Stimulated activated effector memory CD8-positive, alpha-beta T cell treated with anti-CD3 and anti-CD28 coated beads, Interleukin-12 subunit alpha, Interleukin-12 subunit beta, amount 100 ng/mL, for 72 hours (primary cell): ENCODE measurements at regions not wholly inside any gene's neighbourhood (a gene's known extent, or its start where the extent isn't known, plus 50 kb on each side); places are given as distances from the start of the nearest gene placed in this dataset.

Source experiments
- ATAC-seq: fragments of 150-1000 bp; cut with Tn5 transposase; 2 replicates; pipeline ENCODE4 v1.10.0; 2021
- DNase-seq, 2 donors: peaks; one replicate each; pipeline ENCODE4 v3.0.0; 2021 to 2022; ENCODE audit warnings: low spot score in 2 of 2
- H3K27ac Mint-ChIP-seq: one replicate; pipeline ENCODE4 v1.8.0; 2022; ENCODE audit warnings: mild to moderate bottlenecking, mixed read lengths
- H3K36me3 Mint-ChIP-seq: one replicate; pipeline ENCODE4 v1.8.0; 2022; ENCODE audit warnings: mild to moderate bottlenecking, mixed read lengths
- H3K4me1 Mint-ChIP-seq: one replicate; pipeline ENCODE4 v1.8.0; 2022; ENCODE audit warnings: mixed read lengths
- H3K4me3 Mint-ChIP-seq: one replicate; pipeline ENCODE4 v1.8.0; 2022; ENCODE audit warnings: mild to moderate bottlenecking, mixed read lengths
- H3K9me3 Mint-ChIP-seq: one replicate; pipeline ENCODE4 v1.8.0; 2022; ENCODE audit warnings: mixed read lengths

DNA sequence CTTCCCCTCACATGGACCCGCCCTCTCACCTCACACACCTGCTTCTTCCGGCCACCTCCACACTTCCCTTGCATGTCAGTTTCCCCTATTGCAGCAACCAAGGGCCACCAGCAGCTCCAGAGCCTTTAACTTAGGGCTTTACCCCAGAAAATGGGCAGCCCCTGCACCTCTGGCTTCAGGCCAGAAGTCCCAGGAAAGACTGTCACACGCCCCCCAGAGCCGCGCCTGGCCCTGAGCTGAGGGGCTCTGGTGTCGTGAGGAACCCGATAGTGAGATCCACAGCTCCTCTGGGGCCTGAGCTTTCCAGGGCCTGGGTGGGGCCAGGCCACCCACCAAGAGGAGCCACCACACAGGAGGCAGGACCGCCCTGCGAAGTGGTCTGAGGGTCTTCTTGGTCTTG, 182.4 kb downstream of the DLL1 start:
- Mint-ChIP-seq H3K4me1 (no peaks in the 10 kb centered on the region), H3K27ac (no peak overlapping the region), H3K4me3 (no peak overlapping the region), H3K9me3 (no peaks in the 10 kb centered on the region), H3K36me3 (no peaks in the 10 kb centered on the region)
- no peak for DNase-seq
- ATAC-seq: no peak

DNA sequence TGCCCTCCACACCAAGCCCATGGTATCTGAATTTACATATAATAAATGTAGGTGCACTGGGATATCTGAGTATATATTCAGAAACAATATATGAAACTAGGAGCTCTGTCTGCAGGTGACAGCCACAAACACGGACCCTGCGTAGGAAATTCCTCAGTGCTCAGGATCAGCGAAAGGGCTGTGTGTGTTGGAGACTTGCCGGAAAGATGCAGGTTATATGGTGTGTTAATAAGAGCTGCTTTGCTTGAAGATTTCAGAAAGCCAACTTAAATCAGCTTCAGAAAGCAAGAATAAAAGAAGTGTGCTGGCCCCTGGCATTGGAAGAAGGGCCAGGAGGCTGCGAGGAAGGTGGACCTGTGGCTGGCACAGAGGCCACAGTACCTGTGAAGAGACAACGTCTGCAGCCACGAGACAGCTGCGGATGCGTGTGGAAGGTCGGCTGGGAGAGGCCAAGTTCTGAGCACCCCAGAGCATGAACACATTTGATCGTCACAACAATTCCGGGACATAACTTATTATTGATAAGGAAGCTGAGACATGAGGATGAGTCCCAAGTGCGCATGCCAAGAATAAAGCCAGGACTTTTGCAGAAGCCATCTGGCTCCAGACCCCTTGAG, 183.2 kb downstream of the DLL1 start:
- Mint-ChIP-seq H3K4me1 (no peaks in the 10 kb centered on the region), H3K4me3 (no peak overlapping the region), H3K36me3 (no peaks in the 10 kb centered on the region), H3K9me3 (no peaks in the 10 kb centered on the region), H3K27ac (no peak overlapping the region)
- DNase-seq (peak in 1 of 2 donors; percentile 25), ATAC-seq (no peak)

DNA sequence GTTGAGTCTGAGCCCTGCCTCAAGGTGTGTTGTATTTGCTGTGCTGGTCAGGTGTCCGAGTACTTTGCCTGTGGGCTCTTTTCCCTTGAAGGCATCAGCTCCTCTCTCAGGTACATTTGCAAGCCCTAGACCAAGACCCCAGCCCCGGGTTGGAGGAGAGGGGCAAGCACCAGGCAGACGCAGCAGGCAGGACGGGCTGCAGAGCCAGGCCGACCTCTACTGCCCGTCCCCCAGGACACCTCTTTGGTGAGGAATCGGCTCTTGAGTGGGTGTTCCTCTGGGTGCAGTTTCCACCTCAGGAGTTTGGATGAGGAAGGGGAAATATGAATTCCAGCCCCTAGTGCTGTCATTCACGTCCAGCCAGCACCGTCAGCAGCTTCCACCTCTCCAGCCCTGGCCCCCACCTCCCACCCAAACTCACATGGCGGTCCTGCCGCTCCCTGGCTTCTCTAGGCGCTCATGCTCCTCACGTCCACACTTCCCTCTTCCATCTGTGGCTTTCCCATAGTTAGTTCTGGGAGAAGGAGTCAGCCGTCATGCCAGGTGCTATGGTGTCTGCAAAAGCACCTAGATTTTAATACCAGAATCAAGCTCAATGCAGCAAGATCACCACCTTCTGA, 183.9 kb downstream of the DLL1 start:
- H3K4me3 Mint-ChIP-seq: no peak overlapping the region
- no peaks in the 10 kb centered on the region for H3K9me3 Mint-ChIP-seq
- no peaks in the 10 kb centered on the region for H3K36me3 Mint-ChIP-seq
- H3K27ac Mint-ChIP-seq: no peak overlapping the region
- no peak for ATAC-seq
- peak in 1 of 2 donors; percentile 23 for DNase-seq
- H3K4me1 Mint-ChIP-seq: no peaks in the 10 kb centered on the region

DNA sequence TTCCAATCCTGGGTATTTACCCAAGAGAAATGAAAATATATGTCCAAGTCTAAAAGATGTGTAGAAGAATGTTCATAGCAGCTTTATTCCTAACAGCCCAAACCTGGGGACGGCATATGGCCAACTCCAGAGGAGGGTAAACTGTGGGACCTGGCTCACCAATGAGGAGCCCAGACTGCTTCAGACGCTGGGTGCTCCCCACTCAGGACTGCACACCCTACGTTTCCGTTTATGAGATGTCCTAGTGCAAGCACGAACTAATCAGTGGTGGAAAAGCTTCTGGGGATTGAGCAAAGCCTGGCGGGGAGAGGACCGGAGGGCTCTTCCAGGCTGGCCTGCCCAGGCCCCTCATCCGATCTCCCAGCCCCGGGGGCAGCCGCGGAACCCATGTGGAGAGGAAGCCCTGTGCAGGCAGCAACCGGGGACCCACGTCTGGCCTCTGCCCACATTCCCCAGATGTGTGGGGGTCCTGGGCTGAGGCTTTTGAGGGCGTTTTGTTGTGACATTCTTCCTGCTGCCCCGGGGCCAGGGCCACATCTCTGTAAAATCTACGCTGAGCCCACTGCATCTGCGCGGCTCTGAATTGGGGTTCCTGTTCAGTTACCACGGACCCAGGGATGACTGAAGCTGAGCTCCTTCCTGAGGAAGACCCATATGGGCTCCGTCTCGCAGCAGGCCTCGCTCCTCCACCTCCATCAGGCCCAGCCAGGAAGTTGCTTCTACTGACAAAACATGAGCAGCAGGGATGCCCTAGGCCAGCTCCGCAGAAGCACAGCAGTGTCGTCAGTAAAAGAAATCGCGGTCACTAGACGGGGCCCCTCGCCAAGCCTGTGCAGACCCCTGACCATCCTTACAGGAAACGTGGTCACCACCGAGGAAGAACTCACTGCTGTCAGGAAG, 188.0 kb downstream of the DLL1 start:
- H3K27ac Mint-ChIP-seq: peak overlapping the region; percentile 14
- ATAC-seq: no peak

DNA sequence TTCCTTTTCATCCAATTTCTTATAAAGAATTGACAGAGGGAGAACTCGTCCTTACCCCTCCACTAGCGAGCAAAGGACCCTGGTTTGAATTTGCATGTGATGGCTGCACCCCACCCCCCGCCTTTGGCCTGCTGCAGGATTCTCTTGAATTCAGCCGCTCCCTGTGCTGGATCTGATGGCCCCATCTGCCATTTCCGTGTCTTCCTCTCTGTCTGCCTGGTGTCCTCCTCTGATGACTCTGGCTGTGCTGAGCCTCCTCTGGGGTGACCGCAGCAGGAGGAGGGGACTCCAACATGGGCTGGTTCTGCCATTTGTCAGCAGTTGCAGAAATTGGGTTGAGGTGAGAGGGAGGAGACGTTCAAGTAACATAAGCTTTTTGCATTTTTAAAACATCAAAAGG, 188.8 kb downstream of the DLL1 start:
- Mint-ChIP-seq H3K27ac (no peak overlapping the region), H3K9me3 (no peaks in the 10 kb centered on the region), H3K4me1 (no peaks in the 10 kb centered on the region), H3K36me3 (no peaks in the 10 kb centered on the region), H3K4me3 (no peak overlapping the region)
- ATAC-seq (no peak), DNase-seq (peak in 1 of 2 donors; percentile 41)

More for the DNA sequence above, 188.0 kb downstream of the DLL1 start:
- DNase-seq: peak in 1 of 2 donors; percentile 53
- Mint-ChIP-seq H3K36me3 (no peaks in the 10 kb centered on the region), H3K4me3 (no peak overlapping the region), H3K9me3 (no peaks in the 10 kb centered on the region), H3K4me1 (no peaks in the 10 kb centered on the region)

DNA sequence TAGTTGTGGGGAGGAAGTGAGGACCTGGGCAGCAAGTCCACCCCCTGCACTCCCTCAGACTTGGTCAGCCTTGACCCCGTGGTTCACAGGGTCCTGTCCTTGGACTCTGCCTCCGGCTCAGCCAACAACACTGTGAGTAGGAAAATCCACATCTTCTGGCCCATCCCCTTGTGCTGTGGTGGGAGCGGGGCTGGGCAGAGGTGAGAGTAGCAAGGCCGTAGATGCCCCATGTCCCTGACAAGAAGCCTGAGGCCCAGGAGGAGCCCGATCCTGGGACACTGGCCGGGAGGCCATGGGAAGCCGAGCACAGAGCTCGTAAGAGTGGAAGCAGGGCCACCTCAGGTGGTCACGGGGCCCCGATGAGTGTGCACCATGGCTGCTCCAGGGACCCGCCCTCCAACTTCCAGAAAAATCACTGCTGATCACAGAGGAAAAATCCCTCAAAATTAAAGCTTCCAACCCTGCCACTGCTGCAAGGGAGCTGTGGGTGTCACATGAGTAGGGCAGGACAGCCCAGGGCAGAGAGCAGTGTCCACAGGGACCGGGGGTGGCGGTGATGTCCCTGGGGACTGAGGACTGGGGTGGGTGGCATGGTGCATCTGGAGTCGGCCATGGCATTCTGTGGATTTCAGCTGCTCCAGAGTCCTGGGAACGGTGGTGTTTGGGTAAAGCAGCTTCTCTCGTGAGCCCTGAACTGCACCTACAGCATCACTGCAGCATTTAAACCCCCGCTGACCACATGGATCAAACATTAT, 189.4 kb downstream of the DLL1 start:
- Mint-ChIP-seq H3K36me3 (no peaks in the 10 kb centered on the region), H3K9me3 (no peaks in the 10 kb centered on the region), H3K4me3 (no peak overlapping the region), H3K4me1 (no peaks in the 10 kb centered on the region), H3K27ac (no peak overlapping the region)
- ATAC-seq (no peak), DNase-seq (peak in 1 of 2 donors; percentile 42)

DNA sequence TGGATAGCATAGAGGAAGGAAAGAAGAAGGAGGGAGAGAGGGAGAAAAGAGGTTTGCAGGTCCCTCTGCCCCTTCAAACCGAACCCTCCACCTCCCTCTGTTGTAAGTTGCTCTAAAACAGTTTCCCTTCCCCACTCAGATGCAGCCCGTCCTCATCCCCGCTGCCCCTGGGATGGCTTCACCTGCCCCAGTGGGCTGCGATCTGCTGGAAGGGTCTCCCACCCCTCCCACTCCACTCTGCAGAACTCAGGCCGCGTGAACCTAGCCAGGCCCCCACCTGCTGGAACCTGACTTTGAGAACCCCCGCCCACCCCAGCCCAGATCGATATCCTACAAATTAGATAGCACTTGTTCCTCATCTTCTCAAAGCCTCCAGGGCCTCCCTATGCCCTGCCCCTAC, 190.8 kb downstream of the DLL1 start:
- H3K4me1 Mint-ChIP-seq: no peaks in the 10 kb centered on the region
- DNase-seq (peak in 1 of 2 donors; percentile 40), ATAC-seq (no peak)
- no peaks in the 10 kb centered on the region for H3K9me3 Mint-ChIP-seq
- H3K4me3 Mint-ChIP-seq: no peak overlapping the region
- no peaks in the 10 kb centered on the region for H3K36me3 Mint-ChIP-seq
- H3K27ac Mint-ChIP-seq: no peak overlapping the region

DNA sequence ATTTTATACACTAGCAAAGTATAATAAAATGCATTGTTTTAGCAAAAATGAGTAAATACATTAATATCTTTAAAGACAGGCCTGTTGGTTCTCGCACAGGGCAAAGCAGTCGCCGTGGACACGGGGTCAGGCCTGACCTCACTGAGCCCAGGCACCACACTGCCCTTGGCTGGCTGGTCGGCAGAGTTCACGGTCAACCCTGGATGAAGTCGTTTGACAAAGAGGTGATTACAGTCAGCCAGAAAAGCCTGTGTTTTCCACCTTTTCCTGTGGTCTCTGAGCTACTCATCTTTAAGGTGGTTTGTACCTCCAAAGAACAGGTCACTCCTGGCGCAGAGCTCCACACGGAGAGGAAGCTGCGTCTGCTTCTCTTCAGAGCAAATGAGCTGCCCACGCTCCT, 191.5 kb downstream of the DLL1 start:
- DNase-seq (peak in 1 of 2 donors; percentile 22), ATAC-seq (no peak)
- no peaks in the 10 kb centered on the region for H3K9me3 Mint-ChIP-seq
- H3K4me3 Mint-ChIP-seq: no peak overlapping the region
- no peaks in the 10 kb centered on the region for H3K36me3 Mint-ChIP-seq
- no peaks in the 10 kb centered on the region for H3K4me1 Mint-ChIP-seq
- no peak overlapping the region for H3K27ac Mint-ChIP-seq

DNA sequence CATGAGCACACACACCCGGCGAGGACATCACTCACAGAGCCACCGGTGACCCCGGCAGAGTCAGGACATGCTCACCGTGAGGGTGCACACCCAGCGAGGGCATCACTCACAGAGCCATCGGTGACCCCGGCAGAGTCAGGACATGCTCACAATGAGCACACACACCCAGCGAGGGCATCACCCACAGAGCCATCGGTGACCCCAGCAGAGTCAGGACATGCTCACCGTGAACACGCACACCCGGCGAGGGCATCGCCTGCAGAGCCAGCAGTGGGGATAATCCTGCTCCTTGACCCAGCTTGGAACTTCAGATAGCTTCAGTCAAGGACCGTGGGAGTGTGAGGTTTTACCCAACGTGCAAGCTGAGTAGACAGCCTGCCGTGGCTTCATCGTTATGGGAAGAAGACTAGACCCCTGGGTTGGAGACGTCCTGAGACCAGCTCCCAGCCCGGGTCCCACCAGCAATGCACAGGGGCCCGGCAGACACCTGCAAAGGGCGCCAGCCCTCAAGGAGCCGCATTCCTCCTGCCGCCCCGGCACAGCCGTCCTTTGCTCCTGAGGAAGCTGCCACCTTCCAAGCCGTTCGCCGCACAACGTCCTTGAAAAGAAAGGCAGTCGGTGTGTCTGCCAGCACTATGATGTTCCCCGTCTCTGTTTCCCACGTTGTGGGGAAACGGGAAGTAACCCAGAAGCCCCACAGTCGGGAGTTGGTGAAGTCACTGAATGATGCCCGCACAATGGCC, 192.3 kb downstream of the DLL1 start:
- Mint-ChIP-seq H3K27ac (no peak overlapping the region), H3K36me3 (no peaks in the 10 kb centered on the region), H3K9me3 (no peaks in the 10 kb centered on the region), H3K4me1 (no peaks in the 10 kb centered on the region), H3K4me3 (no peak overlapping the region)
- ATAC-seq (no peak), DNase-seq (peak in 1 of 2 donors; percentile 44)

DNA sequence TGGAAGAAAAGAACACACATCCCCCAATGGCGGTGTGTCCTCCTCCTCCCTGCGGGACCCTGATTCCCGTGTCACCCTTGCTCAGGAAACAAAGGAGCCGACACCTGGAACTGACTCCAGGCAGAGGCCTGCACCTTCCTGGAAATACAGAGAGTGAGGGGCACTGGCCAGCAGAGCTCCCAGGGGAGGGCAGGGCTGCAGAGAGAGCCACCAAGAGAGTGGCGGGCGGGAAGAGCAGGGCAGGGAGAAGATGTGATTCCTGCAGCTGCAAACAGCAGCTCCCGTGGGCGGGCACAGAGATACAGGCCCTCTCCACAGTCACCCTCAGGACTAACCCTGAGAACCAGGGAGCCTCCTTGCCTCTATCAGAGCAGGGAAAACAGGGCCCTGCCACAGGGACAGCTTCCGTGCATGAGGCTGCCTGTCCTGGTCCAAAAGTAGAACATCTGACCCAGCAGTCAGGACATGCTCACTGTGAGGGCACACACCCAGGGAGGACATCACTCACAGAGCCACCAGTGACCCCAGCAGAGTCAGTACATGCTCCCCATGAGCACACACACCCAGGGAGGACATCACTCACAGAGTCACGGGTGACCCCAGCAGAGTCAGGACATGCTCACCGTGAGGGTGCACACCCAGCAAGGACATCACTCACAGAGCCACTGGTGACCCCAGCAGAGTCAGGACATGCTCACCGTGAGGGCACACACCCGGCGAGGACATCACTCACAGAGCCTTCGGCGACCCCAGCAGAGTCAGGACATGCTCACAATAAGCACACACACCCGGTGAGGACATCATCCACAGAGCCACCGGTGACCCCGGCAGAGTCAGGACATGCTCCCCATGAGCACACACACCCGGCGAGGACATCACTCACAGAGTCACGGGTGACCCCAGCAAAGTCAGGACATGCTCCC, 193.1 kb downstream of the DLL1 start:
- DNase-seq (peak in 1 of 2 donors; percentile 40), ATAC-seq (no peak)
- Mint-ChIP-seq H3K27ac (no peak overlapping the region), H3K4me1 (no peaks in the 10 kb centered on the region), H3K9me3 (no peaks in the 10 kb centered on the region), H3K4me3 (no peak overlapping the region), H3K36me3 (no peaks in the 10 kb centered on the region)

DNA sequence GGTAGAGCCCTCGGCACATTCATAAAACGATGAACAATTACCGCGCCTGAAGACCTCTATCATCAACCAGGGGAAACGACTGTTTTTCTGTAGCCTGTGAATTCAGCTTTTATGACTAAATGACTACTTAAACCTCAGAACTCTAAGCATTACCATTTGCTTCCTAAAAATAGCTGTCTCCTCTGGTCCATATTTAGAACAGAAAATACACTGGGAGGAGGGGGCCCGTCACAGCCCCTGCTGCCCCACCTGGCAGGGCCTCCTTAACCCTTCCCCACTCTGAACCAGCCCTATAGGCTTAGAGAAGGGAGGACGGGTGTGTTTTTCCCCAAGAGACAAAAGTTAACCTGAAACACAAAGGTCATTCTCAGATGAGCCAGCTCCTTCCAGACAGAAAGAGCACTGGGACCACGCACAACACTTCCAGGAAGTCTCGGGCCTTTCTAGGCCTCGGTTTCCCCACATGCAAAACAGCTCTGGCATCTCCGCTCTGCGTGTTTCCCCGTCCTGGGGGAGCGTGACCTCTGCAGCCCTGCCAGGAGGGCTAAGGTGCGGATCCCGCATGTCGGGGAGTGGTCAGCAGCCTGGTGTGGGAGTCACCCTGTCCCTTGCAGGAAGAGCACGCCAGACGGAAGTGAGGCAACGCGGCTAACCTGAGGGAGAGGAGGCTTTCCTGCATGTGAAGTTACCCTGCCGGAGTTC, 193.9 kb downstream of the DLL1 start:
- ATAC-seq (no peak), DNase-seq (peak in 1 of 2 donors; percentile 29)
- Mint-ChIP-seq H3K4me1 (no peaks in the 10 kb centered on the region), H3K36me3 (no peaks in the 10 kb centered on the region), H3K27ac (no peak overlapping the region), H3K4me3 (no peak overlapping the region), H3K9me3 (no peaks in the 10 kb centered on the region)

DNA sequence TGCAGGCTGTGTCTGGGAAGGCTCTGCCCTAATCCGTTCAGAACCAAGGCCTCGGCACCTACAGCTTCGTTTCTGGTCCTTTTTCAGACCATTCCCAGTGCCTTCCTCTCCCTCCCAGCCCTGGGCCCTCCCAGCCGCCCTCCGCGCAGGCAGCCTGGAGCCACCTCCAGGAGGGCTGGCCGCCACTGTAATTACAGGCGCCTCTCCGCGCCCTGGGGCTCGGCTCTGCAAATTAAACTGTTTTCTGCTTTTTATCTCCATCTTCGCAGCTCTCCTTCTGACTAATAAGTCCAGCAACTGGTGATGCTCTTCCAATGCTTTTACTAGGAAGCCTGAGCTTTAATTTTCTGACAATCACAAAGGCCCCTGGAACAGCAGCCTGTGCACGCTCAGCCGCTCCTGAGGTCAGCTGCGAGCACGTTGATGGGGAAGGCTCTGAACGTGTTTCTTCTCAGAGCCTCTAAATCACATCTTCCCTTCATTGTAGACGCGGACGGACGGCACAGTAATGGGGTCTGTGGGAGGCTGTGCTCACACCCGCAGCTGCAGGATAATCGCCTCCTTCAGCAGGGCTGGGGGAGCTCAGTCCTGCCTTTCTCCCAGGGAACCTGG, 194.6 kb downstream of the DLL1 start:
- H3K4me3 Mint-ChIP-seq: no peak overlapping the region
- peak in 1 of 2 donors; percentile 29 for DNase-seq
- H3K9me3 Mint-ChIP-seq: no peaks in the 10 kb centered on the region
- peaks cover under 1% of the 10 kb centered on the region for H3K4me1 Mint-ChIP-seq
- no peak for ATAC-seq
- no peaks in the 10 kb centered on the region for H3K36me3 Mint-ChIP-seq
- H3K27ac Mint-ChIP-seq: no peak overlapping the region
